Psoas muscle (tissue), 7 donors: ENCODE measurements at regions not wholly inside any gene's neighbourhood (a gene's known extent, or its start where the extent isn't known, plus 50 kb on each side); places are given as distances from the start of the nearest gene placed in this dataset.

Experiments
- ATAC-seq, 4 donors: fragments of 200-7000 bp; cut with Tn5 transposase; one replicate each; pipeline ENCODE4 v1.9.1; 2020; ENCODE audit warnings: moderate library complexity in 3 of 4, mild to moderate bottlenecking in 2 of 4
- DNase-seq, 2 donors: peaks; one replicate each; pipeline ENCODE4 v3.0.0-alpha.2; 2020
- H3K27ac ChIP-seq: fragments of 200-600 bp; one replicate; pipeline ENCODE4 v1.8.0; 2022
- H3K27me3 ChIP-seq, 3 donors: fragments of 200-600 bp in 1 of 3; one replicate each; pipeline versions ENCODE4 v1.6.1 to v1.8.0; 2013 to 2022; ENCODE audit warnings: low read length in 2 of 3, mild to moderate bottlenecking in 2 of 3, moderate library complexity in 1 of 3; ENCODE audit not compliant: insufficient read depth in 3 of 3
- H3K36me3 ChIP-seq, 2 donors: fragments of 200-600 bp in 1 of 2; one replicate each; pipeline versions ENCODE4 v1.6.1 to v1.8.0; 2013 to 2022; ENCODE audit warnings: low read depth in 1 of 2, mild to moderate bottlenecking in 1 of 2, moderate library complexity in 1 of 2; ENCODE audit not compliant: insufficient read depth in 1 of 2
- H3K4me1 ChIP-seq: fragments of 200-600 bp; one replicate; pipeline ENCODE4 v1.8.0; 2022
- H3K4me3 ChIP-seq: fragments of 200-600 bp; one replicate; pipeline ENCODE4 v1.8.0; 2022; ENCODE audit warnings: mild to moderate bottlenecking
- H3K9me3 ChIP-seq: fragments of 200-600 bp; one replicate; pipeline ENCODE4 v1.8.0; 2022
- CTCF ChIP-seq: fragments of 200-600 bp; IDR thresholded peaks from one replicate; pipeline ENCODE4 v1.8.0; 2022; ENCODE audit warnings: antibody characterized with exemption
- WGBS, 3 donors: extraction: QIAGEN DNeasy Blood & Tissue Kit; methylation state at CpG; one replicate each; pipeline versions ENCODE4 v1.1.6 to v1.1.7; 2013; 5-methylcytosine and 5-hydroxymethylcytosine counted together
- intact Hi-C, 2 donors: fragments of 100-400 bp; cut with DNase I; formaldehyde crosslinking; loops; one replicate each; pipeline versions ENCODE4 v1.11.0 to v1.14.2; 2022
- donor health status: healthy with polysubstance abuse.
- donor health status: DM: no; HTN: no; CAD: no; lungs with moderate emphysema.
- donor health status: Bipolar disorder and iron deficiency.
- donor health status: healthy.
- donor health status: DM: yes; HTN: yes; CAD: no.
- donor health status: DM: no; HTN: no; CAD: no.
- donor health status: DM: yes; HTN: yes; CAD: no.

GRCh38 chr15:62599791-62600777 is 435.0 kb upstream of the C2CD4B start:
- ATAC-seq = peak in 1 of 4 donors; percentile 12
- WGBS, 3 donors = 50 to 54% (median 50%) methylated on average over 13 of the region's 13 CpGs

GRCh38 chr15:62601777-62602545 is 436.9 kb upstream of the C2CD4B start:
- intact Hi-C loops = loop anchor here in 1 of 2 donors (2.0 kb wide), 1 partner anchor 31 kb away; no protein-coding TSS in a partner anchor
- ATAC-seq (peak in 1 of 4 donors; percentile 45), DNase-seq (no peak)
- peak overlapping the region; percentile 27 for H3K27ac ChIP-seq
- no peak overlapping the region for H3K4me3 ChIP-seq
- no peaks in the 10 kb centered on the region for H3K36me3 ChIP-seq
- peaks cover 25% of the 10 kb centered on the region for H3K4me1 ChIP-seq
- TF ChIP-seq CTCF = no peak
- H3K9me3 ChIP-seq = no peaks in the 10 kb centered on the region
- WGBS, 3 donors = 65 to 84% (median 69%) methylated on average over 9 of the region's 9 CpGs
- no peaks in the 10 kb centered on the region for H3K27me3 ChIP-seq

More at GRCh38 chr15:62599791-62600777, 435.0 kb upstream of the C2CD4B start:
- intact Hi-C loops = no loop called here
- Histone ChIP-seq H3K9me3 (no peaks in the 10 kb centered on the region), H3K36me3 (no peaks in the 10 kb centered on the region), H3K27ac (no peak overlapping the region), H3K4me3 (no peak overlapping the region), H3K4me1 (peaks cover 25% of the 10 kb centered on the region), H3K27me3 (no peaks in the 10 kb centered on the region)
- no peak for DNase-seq
- TF ChIP-seq CTCF = no peak

GRCh38 chr15:62603742-62604141 is 438.7 kb upstream of the C2CD4B start:
- Histone ChIP-seq H3K4me3 (no peak overlapping the region), H3K27ac (no peak overlapping the region), H3K36me3 (no peaks in the 10 kb centered on the region), H3K9me3 (no peaks in the 10 kb centered on the region), H3K27me3 (no peaks in the 10 kb centered on the region), H3K4me1 (peaks cover 25% of the 10 kb centered on the region)
- TF ChIP-seq CTCF = no peak
- ATAC-seq = peak in 3 of 4 donors; percentile 26 to 35 (median 30)
- intact Hi-C loops = loop anchor here in 1 of 2 donors (2.0 kb wide), 1 partner anchor 33 kb away; no protein-coding TSS in a partner anchor
- no peak for DNase-seq
- 87 to 91% (median 89%) methylated on average over 1 of the region's 1 CpG for WGBS, 3 donors

- WGBS, 3 donors = 56 to 66% (median 62%) methylated on average over 7 of the region's 7 CpGs
Measured at GRCh38 chr15:62605282-62605681, 437.3 kb upstream of the TPM1 start.

More at GRCh38 chr15:62605282-62605681, 437.3 kb upstream of the TPM1 start:
- DNase-seq (no peak), ATAC-seq (no peak)
- intact Hi-C loops = no loop called here
- H3K27me3 ChIP-seq = no peaks in the 10 kb centered on the region
- no peak for TF ChIP-seq CTCF
- peaks cover 29% of the 10 kb centered on the region for H3K4me1 ChIP-seq
- no peak overlapping the region for H3K4me3 ChIP-seq
- no peaks in the 10 kb centered on the region for H3K36me3 ChIP-seq
- no peaks in the 10 kb centered on the region for H3K9me3 ChIP-seq
- H3K27ac ChIP-seq = no peak overlapping the region
